Activated CD4-positive, alpha-beta T cell treated with anti-CD3 and anti-CD28 coated beads for 36 hours (primary cell): ENCODE measurements at regions not wholly inside any gene's neighbourhood (a gene's known extent, or its start where the extent isn't known, plus 50 kb on each side); places are given as distances from the start of the nearest gene placed in this dataset.

ENCODE experiments used
- ATAC-seq: fragments of 200-7000 bp; cut with Tn5 transposase; one replicate; pipeline ENCODE4 v1.10.0; 2021; ENCODE audit warnings: mild to moderate bottlenecking, moderate library complexity
- CTCF ChIA-PET: fragments of 350-600 bp; sonication (Branson Sonifier 250); formaldehyde crosslinking; loops from one replicate; lab custom pipeline; 2021; ENCODE audit warnings: antibody characterized with exemption; lab: Charles Lee
- POLR2A ChIA-PET: fragments of 350-600 bp; sonication (Branson Sonifier 250); formaldehyde crosslinking; loops from one replicate; lab custom pipeline; 2021; ENCODE audit warnings: antibody characterized with exemption, inconsistent platforms; lab: Charles Lee
- DNase-seq: peaks from one replicate; pipeline ENCODE4 v3.0.0-alpha.2; 2020
- H3K27ac Mint-ChIP-seq: one replicate; pipeline ENCODE4 v1.8.0; 2021; ENCODE audit warnings: mixed read lengths
- H3K27me3 Mint-ChIP-seq: one replicate; pipeline ENCODE4 v1.8.0; 2021; ENCODE audit warnings: mixed read lengths
- H3K36me3 Mint-ChIP-seq: one replicate; pipeline ENCODE4 v1.8.0; 2021; ENCODE audit warnings: low read depth, mixed read lengths
- H3K4me1 Mint-ChIP-seq: one replicate; pipeline ENCODE4 v1.8.0; 2021; ENCODE audit warnings: mixed read lengths
- H3K4me3 Mint-ChIP-seq: one replicate; pipeline ENCODE4 v1.8.0; 2021; ENCODE audit warnings: mild to moderate bottlenecking, moderate library complexity, mixed read lengths
- H3K9me3 Mint-ChIP-seq: one replicate; pipeline ENCODE4 v1.8.0; 2021; ENCODE audit warnings: low read depth, mixed read lengths
- intact Hi-C, 2 experiments: fragments of 100-400 bp; cut with DNase I in 1 of 2; cut with micrococcal nuclease in 1 of 2; formaldehyde crosslinking; loops; one replicate each; pipeline versions ENCODE4 v1.14.2 to v1.15.1; 2022 to 2024; cut with DNase I, micrococcal nuclease

GRCh38 chr14:37650356-37651037 lies 55.1 kb downstream of the TTC6 start:
- POLR2A ChIA-PET = no interaction called here
- DNase-seq (no peak), ATAC-seq (no peak)
- Mint-ChIP-seq H3K36me3 (no peaks in the 10 kb centered on the region), H3K4me1 (no peaks in the 10 kb centered on the region), H3K9me3 (no peaks in the 10 kb centered on the region), H3K27me3 (peaks cover 1% of the 10 kb centered on the region), H3K4me3 (no peak overlapping the region), H3K27ac (no peak overlapping the region)
- intact Hi-C loops = no loop called here
- CTCF ChIA-PET = interaction anchor here (1.2 kb wide), 1 partner anchor 9 kb away, joined by 4 read pairs; no protein-coding TSS in a partner anchor

DNA sequence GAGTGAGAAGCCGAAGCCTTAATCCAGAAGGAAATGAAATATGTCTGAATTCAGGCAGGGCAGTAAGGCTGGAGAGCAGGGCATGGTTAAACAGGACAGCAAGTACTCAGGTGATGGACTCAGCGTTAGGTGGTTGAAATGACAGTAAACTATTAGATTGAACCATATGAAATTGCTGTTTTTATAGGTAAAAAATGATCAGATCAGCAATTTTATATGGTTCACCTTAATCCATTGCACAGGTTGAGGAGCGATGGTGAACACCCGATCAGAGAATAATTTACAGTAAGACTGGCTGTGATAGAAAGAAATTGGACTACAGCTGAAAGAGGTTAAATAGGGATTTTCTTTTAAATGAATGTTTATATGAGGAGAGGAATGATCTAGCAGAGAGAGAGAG lies 56.6 kb downstream of the TTC6 start:
- H3K36me3 Mint-ChIP-seq = no peaks in the 10 kb centered on the region
- peaks cover 1% of the 10 kb centered on the region for H3K27me3 Mint-ChIP-seq
- POLR2A ChIA-PET = no interaction called here
- peaks cover 2% of the 10 kb centered on the region for H3K9me3 Mint-ChIP-seq
- DNase-seq (no peak), ATAC-seq (no peak)
- no peak overlapping the region for H3K27ac Mint-ChIP-seq
- H3K4me1 Mint-ChIP-seq = no peaks in the 10 kb centered on the region
- CTCF ChIA-PET = no interaction called here
- H3K4me3 Mint-ChIP-seq = no peak overlapping the region
- intact Hi-C loops = no loop called here

DNA sequence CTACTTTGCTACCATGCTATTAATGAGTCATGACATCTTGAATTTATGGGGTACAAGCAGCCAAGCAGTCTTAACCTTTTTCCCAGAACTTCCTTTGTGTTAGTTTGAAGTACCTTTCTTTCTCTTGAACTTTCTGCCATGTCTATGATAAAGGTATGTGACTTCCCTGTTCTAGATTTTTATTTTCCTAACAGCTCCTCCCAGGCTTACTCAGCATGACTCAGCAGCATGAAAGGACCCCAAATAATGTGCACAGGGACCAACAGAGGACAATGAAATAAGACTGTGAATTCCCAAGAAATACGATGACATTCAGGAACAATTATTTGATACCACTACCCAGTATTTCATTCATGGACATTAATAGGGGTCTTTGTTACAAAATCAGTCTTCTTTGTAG lies 60.0 kb downstream of the TTC6 start:
- no peak for DNase-seq
- CTCF ChIA-PET = interaction anchor here (0.6 kb wide), 1 partner anchor 119 kb away, joined by 3 read pairs; no protein-coding TSS in a partner anchor
- Mint-ChIP-seq H3K9me3 (peaks cover 4% of the 10 kb centered on the region), H3K27ac (no peak overlapping the region), H3K4me3 (no peak overlapping the region), H3K36me3 (no peaks in the 10 kb centered on the region), H3K27me3 (peaks cover 1% of the 10 kb centered on the region), H3K4me1 (no peaks in the 10 kb centered on the region)
- intact Hi-C loops = no loop called here
- POLR2A ChIA-PET = no interaction called here
- no peak for ATAC-seq

DNA sequence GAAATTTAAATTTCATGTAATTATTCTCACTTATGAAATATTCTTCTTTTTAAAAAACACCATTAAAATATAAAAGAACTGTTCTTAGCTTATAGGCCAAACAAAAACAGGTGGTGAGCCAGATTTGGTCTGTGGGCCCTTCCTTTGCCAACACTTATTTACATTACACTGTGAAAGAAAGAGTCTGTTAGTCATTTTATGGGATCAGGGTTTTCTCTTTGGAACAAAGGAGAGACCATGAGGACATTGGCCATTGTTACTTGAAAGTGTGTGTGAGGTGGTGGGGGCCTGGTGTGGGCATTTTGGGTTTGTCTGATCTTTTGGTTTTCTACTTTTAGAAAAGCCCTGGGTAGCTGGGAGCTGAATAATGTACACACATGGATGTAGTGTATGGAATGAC lies 62.7 kb downstream of the TTC6 start:
- intact Hi-C loops = no loop called here
- Mint-ChIP-seq H3K27me3 (no peaks in the 10 kb centered on the region), H3K36me3 (no peaks in the 10 kb centered on the region), H3K4me1 (no peaks in the 10 kb centered on the region), H3K4me3 (no peak overlapping the region), H3K27ac (no peak overlapping the region), H3K9me3 (peaks cover 10% of the 10 kb centered on the region)
- no peak for ATAC-seq
- ChIA-PET POLR2A (no interaction called here), CTCF (no interaction called here)
- no peak for DNase-seq

DNA sequence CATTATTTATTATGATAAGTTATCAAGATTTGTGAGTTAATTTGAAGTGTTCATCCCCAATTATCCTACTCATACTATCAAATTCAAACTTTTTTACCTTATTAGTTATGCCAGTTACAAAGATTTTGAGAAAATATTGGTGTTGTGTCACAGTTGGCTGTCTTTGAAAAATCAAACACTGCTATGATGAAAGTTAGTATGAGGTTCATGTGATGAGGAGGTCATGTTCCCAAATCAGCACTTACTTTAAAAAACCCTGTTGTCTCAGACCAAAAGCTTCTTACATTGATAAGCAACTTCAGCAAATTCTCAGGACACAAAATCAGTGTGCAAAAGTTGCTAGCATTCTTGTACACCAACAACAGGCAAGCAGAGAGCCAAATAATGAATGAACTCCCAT lies 68.1 kb downstream of the TTC6 start:
- ATAC-seq = no peak
- CTCF ChIA-PET = no interaction called here
- no peaks in the 10 kb centered on the region for H3K27me3 Mint-ChIP-seq

GRCh38 chr14:37665479-37665878 lies 70.0 kb downstream of the TTC6 start:
- ChIA-PET CTCF (no interaction called here), POLR2A (no interaction called here)
- Mint-ChIP-seq H3K4me3 (no peak overlapping the region), H3K36me3 (no peaks in the 10 kb centered on the region), H3K27ac (no peak overlapping the region), H3K27me3 (no peaks in the 10 kb centered on the region), H3K9me3 (peaks cover 8% of the 10 kb centered on the region), H3K4me1 (no peaks in the 10 kb centered on the region)
- DNase-seq (no peak), ATAC-seq (no peak)
- intact Hi-C loops = no loop called here

More for the DNA sequence above, 68.1 kb downstream of the TTC6 start:
- no peak for DNase-seq
- H3K4me1 Mint-ChIP-seq = no peaks in the 10 kb centered on the region
- POLR2A ChIA-PET = no interaction called here
- peaks cover 8% of the 10 kb centered on the region for H3K9me3 Mint-ChIP-seq
- no peaks in the 10 kb centered on the region for H3K36me3 Mint-ChIP-seq
- H3K4me3 Mint-ChIP-seq = no peak overlapping the region
- H3K27ac Mint-ChIP-seq = no peak overlapping the region
- intact Hi-C loops = no loop called here

DNA sequence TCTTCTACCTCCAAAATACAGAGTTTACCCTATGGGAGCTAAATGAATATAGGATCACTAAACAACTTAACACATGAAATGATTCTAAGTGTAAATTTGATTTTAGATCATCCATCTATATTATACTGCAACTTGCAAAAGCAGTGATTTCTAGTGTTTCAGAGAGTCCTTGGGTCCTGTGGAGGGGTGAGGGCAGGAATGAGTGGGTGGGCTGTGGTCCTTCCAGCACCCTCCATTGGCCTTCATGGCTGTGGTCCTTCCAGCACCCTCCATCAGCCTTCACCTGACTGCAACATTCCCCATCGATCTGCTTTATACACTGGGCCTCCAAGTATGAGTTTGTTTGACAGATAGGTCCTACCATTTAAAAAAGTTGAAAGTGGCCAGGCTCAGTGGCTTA lies 70.5 kb downstream of the TTC6 start:
- CTCF ChIA-PET = interaction anchor here (0.5 kb wide), 1 partner anchor 263 kb away, joined by 3 read pairs; no protein-coding TSS in a partner anchor
- DNase-seq (no peak), ATAC-seq (no peak)
- intact Hi-C loops = no loop called here
- H3K9me3 Mint-ChIP-seq = peaks cover 8% of the 10 kb centered on the region
- no peak overlapping the region for H3K27ac Mint-ChIP-seq
- no peaks in the 10 kb centered on the region for H3K27me3 Mint-ChIP-seq
- POLR2A ChIA-PET = no interaction called here
- H3K4me3 Mint-ChIP-seq = no peak overlapping the region
- no peaks in the 10 kb centered on the region for H3K36me3 Mint-ChIP-seq
- H3K4me1 Mint-ChIP-seq = no peaks in the 10 kb centered on the region

DNA sequence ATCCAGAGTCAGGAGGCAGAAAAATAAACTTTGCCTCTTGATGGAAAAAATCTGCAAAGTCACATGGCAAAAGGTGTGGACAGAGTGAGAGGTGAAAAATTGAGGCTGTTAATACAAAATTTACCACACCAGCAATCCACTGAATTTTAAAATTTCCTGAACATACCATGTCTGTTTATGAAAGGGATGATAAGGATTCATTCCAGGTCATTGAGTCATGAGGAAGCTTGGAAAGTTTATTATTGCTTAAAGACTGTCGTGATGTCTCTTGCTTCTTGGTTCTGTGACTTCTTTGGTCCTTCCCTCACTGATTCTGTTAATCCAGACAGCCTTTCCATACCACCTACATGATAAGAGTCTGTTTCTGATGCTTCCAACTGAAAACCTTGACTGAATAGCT lies 73.2 kb downstream of the TTC6 start:
- ChIA-PET CTCF (no interaction called here), POLR2A (no interaction called here)
- intact Hi-C loops = no loop called here
- Mint-ChIP-seq H3K36me3 (no peaks in the 10 kb centered on the region), H3K9me3 (peaks cover 2% of the 10 kb centered on the region), H3K4me1 (no peaks in the 10 kb centered on the region), H3K27me3 (no peaks in the 10 kb centered on the region), H3K27ac (no peak overlapping the region), H3K4me3 (no peak overlapping the region)
- ATAC-seq (no peak), DNase-seq (no peak)

GRCh38 chr14:37669242-37669641 lies 73.8 kb downstream of the TTC6 start:
- POLR2A ChIA-PET = no interaction called here
- H3K27me3 Mint-ChIP-seq = no peaks in the 10 kb centered on the region
- intact Hi-C loops = no loop called here

DNA sequence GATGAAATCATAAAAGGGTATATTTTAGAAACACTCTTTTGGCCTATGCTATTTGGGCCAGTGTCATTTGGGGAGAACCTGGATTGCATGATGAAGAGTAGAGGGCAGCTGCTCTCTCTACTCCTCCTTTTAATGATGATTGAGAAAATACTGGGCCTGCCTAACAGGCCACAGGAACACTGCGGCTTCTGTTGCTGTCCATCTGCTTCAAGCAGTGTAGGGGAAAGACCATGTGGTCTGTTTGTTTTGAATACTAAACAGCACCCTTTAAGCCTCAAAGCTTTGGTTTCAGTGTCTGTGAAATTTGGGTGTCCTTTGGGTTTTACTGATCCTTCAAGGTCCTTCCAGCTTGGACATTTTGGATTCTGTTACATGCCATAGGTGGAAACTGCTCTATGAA lies 78.0 kb downstream of the TTC6 start:
- Mint-ChIP-seq H3K27ac (no peak overlapping the region), H3K36me3 (no peaks in the 10 kb centered on the region), H3K9me3 (peaks cover 4% of the 10 kb centered on the region), H3K4me1 (no peaks in the 10 kb centered on the region), H3K27me3 (no peaks in the 10 kb centered on the region), H3K4me3 (no peak overlapping the region)
- no peak for DNase-seq
- ChIA-PET POLR2A (no interaction called here), CTCF (no interaction called here)
- ATAC-seq = no peak
- intact Hi-C loops = no loop called here

More at GRCh38 chr14:37669242-37669641, 73.8 kb downstream of the TTC6 start:
- Mint-ChIP-seq H3K9me3 (no peaks in the 10 kb centered on the region), H3K27ac (no peak overlapping the region), H3K36me3 (no peaks in the 10 kb centered on the region), H3K4me3 (no peak overlapping the region), H3K4me1 (no peaks in the 10 kb centered on the region)
- CTCF ChIA-PET = no interaction called here
- DNase-seq (no peak), ATAC-seq (no peak)

- Mint-ChIP-seq H3K4me3 (no peak overlapping the region), H3K9me3 (peaks cover 4% of the 10 kb centered on the region), H3K36me3 (no peaks in the 10 kb centered on the region), H3K27me3 (no peaks in the 10 kb centered on the region), H3K27ac (no peak overlapping the region), H3K4me1 (no peaks in the 10 kb centered on the region)
- ChIA-PET CTCF (no interaction called here), POLR2A (no interaction called here)
- DNase-seq (no peak), ATAC-seq (no peak)
- intact Hi-C loops = no loop called here
Measured at GRCh38 chr14:37678916-37679315, 83.5 kb downstream of the TTC6 start.

GRCh38 chr14:37681486-37681885 lies 86.1 kb downstream of the TTC6 start:
- intact Hi-C loops = no loop called here
- Mint-ChIP-seq H3K4me3 (no peak overlapping the region), H3K27ac (no peak overlapping the region), H3K9me3 (peaks cover 6% of the 10 kb centered on the region), H3K27me3 (no peaks in the 10 kb centered on the region), H3K36me3 (no peaks in the 10 kb centered on the region), H3K4me1 (no peaks in the 10 kb centered on the region)
- ChIA-PET POLR2A (no interaction called here), CTCF (no interaction called here)
- ATAC-seq (no peak), DNase-seq (no peak)
